NCI-H146 treated with DMSO at 0.1 percent for 48 hours (cell line): ENCODE measurements at regions not wholly inside any gene's neighbourhood (a gene's known extent, or its start where the extent isn't known, plus 50 kb on each side); places are given as distances from the start of the nearest gene placed in this dataset.

Experiments used
- DNase-seq: peaks from one replicate; lab custom pipeline; 2025; ENCODE audit not compliant: unreplicated experiment; lab: John Stamatoyannopoulos, UW

- no peak for DNase-seq
These were observed 545.8 kb upstream of the ADAMTS9 start for GRCh38 chr3:65233561-65233960.

DNA sequence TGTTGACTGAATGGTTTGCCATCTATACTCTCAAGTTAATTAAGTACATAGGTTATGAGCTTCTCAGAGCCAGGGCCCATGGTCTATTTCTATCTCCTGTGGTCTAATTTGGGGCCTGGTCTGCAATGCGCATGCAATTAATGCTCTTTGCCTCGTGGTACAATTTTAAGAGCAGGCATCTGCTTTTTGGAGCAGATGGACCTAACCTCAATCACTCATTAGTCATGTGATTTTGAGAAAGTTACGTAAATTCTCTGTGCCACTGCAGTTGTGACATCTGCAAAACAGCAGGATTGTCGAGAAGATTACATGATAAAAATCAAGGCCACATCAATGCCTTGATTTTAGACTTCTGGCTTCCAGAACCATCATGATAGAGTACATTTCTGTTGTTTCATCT is 543.7 kb upstream of the ADAMTS9 start:
- DNase-seq = no peak

- no peak for DNase-seq
These were observed 542.7 kb upstream of the ADAMTS9 start for GRCh38 chr3:65230261-65231139.

DNA sequence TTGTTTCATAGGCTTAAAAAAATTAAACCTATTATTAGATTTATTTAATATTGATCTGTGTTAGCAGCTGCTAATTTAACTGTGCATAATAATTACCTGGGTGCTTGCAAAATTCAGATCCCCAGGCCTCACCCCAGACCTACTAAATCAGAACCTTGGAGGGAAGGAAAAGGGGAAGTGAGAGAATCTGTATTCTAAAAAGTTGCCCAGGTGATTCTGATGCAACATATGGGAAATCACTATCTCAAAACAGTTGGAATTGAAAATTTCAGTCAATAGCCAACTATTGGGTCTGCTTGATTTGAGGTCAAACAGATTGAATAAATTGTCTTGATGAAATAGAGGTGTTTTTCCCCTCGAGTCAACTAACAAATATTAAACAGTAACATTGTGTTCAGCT is 538.5 kb upstream of the ADAMTS9 start:
- no peak for DNase-seq

GRCh38 chr3:65210026-65210814 is 522.4 kb upstream of the ADAMTS9 start:
- DNase-seq = no peak

DNA sequence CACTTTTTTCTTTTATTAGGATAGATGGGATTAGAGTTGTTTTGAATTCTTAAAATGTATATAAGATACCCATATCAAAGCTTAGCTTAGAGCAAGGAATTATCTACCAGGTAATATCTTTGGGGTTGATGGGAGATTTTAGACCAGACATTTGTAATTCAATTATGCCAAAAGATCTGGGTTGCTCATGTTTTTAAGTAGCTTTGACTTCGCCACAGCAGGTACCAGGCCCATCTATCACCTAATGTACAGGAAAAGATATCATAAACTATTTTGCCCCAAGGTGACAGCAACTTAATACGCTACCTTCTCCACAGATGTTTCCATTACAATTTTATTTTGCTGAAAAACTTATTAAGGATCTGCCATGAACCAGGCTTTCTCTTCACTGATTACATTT is 514.6 kb upstream of the ADAMTS9 start:
- no peak for DNase-seq

DNA sequence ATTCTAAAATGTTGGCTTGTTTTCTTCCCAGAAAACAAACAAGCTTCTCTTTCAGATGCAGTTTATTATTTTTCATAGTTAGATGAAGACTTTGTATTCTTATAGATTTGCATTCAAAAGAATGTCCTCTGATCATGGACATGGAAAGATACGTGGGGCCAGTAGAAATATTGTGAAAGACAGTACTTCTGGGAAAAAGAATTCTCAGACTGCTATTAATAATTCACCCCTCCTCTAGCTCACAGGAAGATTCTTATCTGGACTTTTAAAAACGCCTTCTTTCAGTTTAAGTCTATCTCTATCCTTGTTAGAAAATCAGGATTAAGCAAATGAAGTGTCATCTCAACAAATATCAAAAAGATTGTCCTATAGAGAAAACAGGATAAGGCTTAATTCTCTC is 514.1 kb upstream of the ADAMTS9 start:
- DNase-seq = no peak

DNA sequence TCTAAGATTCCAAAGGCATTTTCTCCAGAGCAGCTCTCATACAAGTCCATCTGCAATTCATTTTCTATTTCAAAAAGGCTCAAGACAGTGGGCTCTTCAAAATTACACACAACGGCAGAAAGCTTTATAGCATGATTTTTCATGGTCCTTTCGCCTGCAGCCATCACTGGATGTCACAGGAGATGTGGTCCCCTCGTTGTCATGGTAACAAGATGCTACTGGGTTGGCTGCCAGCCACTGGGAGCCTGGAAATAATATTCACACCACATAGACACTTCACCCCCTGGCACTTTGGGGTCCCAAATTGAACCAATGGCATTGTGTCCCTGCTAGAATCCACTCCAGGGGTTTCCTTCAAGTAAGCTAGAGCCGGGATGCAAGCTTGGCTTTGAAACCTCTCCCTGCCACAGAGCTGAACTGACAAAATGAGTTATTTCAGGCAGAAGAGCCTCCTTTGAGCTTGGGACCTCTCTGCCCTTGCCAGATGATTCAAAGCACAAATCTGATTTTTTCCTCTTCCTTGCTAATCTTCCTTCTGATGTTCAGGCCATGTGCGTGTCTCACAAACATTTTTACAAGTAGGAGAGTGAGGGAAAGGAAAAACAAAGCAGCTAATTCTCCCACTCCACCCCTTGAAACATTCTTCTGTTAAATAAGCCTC is 512.6 kb upstream of the ADAMTS9 start:
- DNase-seq = no peak

DNA sequence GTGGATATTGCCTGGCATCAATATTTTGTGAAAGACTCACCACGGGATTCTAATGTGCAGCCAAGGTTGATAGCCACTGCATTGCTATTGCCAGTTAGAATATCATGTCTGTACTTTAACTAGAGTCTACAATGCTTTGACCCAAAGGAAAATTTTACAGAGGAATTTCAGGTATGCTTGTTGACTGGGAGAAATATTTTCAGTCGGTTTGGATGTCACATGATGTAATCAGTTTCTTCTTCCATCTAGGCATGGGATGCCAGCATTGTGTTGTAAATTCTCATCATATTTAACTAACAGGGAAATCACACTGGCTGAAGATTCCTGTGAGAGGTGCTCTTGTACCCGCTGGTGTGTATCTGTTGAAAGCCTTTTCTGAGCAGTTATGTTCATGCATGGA is 508.9 kb upstream of the ADAMTS9 start:
- no peak for DNase-seq

DNA sequence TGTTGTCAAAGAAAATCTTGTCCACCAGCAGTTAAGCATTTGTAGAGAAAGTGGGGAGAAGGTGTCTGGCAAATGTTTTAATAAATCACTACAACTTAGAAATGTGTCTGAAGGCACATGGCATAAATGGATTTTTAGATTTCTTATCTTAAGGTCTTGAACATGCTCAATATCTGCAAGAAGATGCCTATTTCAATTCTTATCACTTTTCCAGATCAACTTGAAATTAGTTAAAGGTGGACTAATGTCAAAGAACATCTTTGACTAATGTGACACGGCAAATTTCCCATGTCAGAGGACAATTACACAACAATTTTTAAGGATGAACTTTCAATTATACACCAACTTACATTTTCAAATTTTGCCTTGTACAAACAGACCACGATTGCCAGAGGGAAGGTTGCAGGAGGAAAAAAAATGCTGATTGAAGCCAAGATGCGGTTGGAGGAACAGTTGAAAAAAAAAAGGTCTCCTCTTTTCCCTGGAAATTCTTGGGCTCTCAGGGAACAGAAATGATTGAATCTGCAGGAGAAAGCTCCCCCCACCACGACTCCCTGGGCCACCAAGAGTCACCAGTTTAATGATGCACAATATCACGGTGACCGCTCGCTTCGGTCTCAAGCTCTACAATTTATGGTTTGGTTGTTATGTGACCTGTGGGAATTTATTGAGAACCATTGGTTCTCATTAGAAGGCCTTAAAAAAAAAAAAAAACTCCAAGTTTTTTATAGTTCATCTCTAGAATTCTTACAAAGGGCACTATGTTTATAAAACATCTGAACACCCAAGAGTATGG is 507.6 kb upstream of the ADAMTS9 start:
- DNase-seq = no peak

DNA sequence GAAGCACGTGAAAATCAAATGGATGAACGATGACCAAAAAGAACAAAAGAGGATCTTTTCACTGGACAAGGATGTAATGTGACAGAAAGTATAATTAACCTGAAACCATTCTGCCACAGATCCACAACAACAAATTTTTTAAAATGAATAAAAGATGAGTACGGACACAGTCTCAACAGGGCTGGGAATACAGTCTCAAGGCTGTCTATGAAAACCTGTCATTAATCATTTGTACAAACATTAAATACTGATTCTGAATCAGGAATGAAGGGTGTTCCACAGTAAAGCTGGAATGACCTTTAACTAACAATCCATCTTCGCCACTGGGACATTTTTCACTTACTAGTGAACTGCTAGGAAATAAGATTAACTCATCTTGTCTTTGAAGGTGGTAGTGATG is 506.9 kb upstream of the ADAMTS9 start:
- DNase-seq = no peak

GRCh38 chr3:65194047-65194714 is 506.4 kb upstream of the ADAMTS9 start:
- DNase-seq = no peak

- DNase-seq = no peak
These were observed 505.7 kb upstream of the ADAMTS9 start for GRCh38 chr3:65193531-65193930.

DNA sequence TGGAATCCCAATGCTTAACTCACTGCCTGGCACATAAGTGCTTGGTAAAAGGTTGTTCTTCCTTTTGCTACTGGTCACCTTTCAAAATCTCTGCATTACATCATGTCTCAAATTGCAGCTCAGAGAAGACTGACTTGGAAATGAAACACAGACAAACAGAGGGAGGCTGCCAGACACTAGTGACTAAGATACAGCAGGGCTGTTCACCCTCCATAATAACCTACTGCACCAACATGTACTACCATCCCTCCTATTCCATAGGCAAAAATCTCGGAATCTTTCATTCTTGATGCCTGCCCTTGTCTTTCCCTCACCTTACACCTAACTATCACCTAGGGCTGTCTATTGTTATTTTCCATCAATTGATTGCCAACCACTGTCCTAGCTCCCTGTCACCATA is 502.3 kb upstream of the ADAMTS9 start:
- DNase-seq = no peak

GRCh38 chr3:65186268-65186667 is 498.5 kb upstream of the ADAMTS9 start:
- no peak for DNase-seq

DNA sequence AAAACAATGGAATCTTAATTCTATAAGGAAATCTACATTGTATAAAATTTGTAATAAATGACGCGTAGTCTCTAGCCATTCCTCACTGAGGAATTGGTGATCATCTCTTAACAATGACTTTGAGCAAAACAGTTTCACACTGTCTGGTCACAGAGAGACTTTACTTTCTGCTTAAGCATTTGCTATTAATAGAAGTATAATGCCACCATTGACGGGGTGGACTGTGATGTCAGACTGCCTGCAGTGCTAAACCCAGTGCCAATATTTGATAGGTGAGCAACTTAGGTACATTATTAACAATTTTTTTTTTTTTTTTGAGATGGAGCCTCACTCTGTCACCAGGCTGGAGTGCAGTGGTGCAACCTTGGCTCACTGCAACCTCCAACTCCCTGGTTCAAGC is 494.9 kb upstream of the ADAMTS9 start:
- DNase-seq = no peak

- no peak for DNase-seq
These were observed 494.3 kb upstream of the ADAMTS9 start for GRCh38 chr3:65182085-65182484.

GRCh38 chr3:65181391-65181871 is 493.6 kb upstream of the ADAMTS9 start:
- no peak for DNase-seq

GRCh38 chr3:65178703-65179102 is 490.9 kb upstream of the ADAMTS9 start:
- no peak for DNase-seq

DNA sequence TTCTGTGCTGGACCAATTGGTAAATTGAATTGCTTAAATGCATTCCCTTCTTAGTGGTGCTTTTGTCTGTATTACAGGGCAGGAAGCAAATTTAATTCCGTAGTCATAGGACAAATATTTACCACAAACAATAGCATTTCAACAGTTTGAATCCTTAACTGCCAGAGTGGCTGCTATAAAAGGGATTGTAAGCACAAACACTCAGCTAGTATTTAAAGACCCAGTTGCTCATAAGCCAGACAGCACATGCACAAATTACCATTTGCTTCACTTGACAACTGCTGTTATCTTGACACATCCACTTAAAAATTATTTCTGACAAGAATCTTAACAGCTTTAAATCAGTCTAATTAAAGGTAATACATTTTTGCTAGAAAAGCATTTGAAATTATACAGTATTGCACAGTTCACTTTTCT is 490.2 kb upstream of the ADAMTS9 start:
- DNase-seq = no peak
